Neural crest cell (in vitro differentiated cells): ENCODE measurements at regions not wholly inside any gene's neighbourhood (a gene's known extent, or its start where the extent isn't known, plus 50 kb on each side); places are given as distances from the start of the nearest gene placed in this dataset.

Experiments used
- DNase-seq: peaks from one replicate; pipeline ENCODE4 v3.0.0; 2021; ENCODE audit warnings: low read depth, mixed read lengths, low spot score
- H3K27ac Mint-ChIP-seq: one replicate; pipeline ENCODE4 v1.8.0; 2021; ENCODE audit warnings: mild to moderate bottlenecking, mixed read lengths; ENCODE audit not compliant: unreplicated experiment
- H3K27me3 Mint-ChIP-seq: 2 replicates; pipeline ENCODE4 v1.8.0; 2021; ENCODE audit warnings: low read depth, mild to moderate bottlenecking, mixed read lengths
- H3K36me3 Mint-ChIP-seq: 2 replicates; pipeline ENCODE4 v1.8.0; 2021; ENCODE audit warnings: low read depth, mild to moderate bottlenecking, mixed read lengths
- H3K4me1 Mint-ChIP-seq: 2 replicates; pipeline ENCODE4 v1.8.0; 2021; ENCODE audit warnings: mixed read lengths
- H3K4me3 Mint-ChIP-seq: one replicate; pipeline ENCODE4 v1.8.0; 2021; ENCODE audit warnings: mild to moderate bottlenecking, mixed read lengths
- H3K9me3 Mint-ChIP-seq: 2 replicates; pipeline ENCODE4 v1.8.0; 2021; ENCODE audit warnings: mixed read lengths
- CTCF ChIP-seq: fragments of 200-600 bp; sonication (generic); conservative IDR thresholded peaks from 2 replicates; pipeline ENCODE4 v1.5.0; 2021; ENCODE audit warnings: antibody characterized with exemption, mild to moderate bottlenecking

- Mint-ChIP-seq H3K4me1 (peaks cover 7% of the 10 kb centered on the region), H3K9me3 (peaks cover 3% of the 10 kb centered on the region), H3K27me3 (peaks cover 18% of the 10 kb centered on the region), H3K27ac (peak overlapping the region; percentile 8), H3K4me3 (no peak overlapping the region), H3K36me3 (no peaks in the 10 kb centered on the region)
- TF ChIP-seq CTCF: no peak
- no peak for DNase-seq
These were observed 131.9 kb upstream of the STMND1 start for GRCh38 chr6:16969699-16970655.

DNA sequence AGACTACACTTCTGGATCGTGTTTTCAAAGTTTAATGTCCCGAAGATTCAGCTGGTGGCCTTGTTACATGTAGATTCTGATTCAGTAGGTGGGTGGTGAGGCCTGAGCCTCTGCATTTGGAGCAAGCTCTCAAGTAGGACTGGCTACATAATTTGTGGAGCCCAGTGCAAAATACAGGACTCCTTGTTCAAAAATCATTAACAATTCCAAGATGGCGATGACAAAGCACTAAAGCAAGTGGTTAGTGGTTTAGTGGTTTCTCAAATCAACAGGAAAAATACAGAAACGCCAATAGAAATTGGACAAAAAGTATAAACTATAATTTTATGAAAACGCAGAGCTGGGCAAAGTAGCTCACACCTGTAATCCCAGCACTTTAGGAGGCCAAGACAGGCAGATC, 133.7 kb upstream of the STMND1 start:
- no peaks in the 10 kb centered on the region for H3K36me3 Mint-ChIP-seq

DNA sequence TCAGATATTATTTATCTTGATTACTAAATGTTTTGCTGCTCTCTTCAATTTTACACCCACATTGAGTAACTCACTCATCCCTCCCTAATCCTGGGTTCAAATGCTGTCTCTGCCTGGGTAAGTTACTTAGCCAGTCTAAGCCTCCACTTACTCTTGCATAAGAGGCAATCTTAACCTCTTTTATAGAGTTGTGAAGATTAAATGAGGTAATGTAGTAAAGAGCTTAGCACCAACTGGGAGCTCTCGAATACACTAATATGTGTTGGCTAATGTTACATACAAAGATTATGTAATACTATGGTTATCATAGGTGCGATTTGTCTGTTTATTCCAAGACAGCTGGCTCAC, 134.4 kb upstream of the STMND1 start:
- peaks cover 12% of the 10 kb centered on the region for H3K4me1 Mint-ChIP-seq
- H3K36me3 Mint-ChIP-seq: no peaks in the 10 kb centered on the region
- no peak for TF ChIP-seq CTCF
- no peak for DNase-seq
- H3K27me3 Mint-ChIP-seq: peaks cover 10% of the 10 kb centered on the region
- no peaks in the 10 kb centered on the region for H3K9me3 Mint-ChIP-seq
- no peak overlapping the region for H3K4me3 Mint-ChIP-seq
- H3K27ac Mint-ChIP-seq: no peak overlapping the region

More for the DNA sequence above, 133.7 kb upstream of the STMND1 start:
- H3K4me3 Mint-ChIP-seq: no peak overlapping the region
- no peaks in the 10 kb centered on the region for H3K9me3 Mint-ChIP-seq
- H3K4me1 Mint-ChIP-seq: peaks cover 12% of the 10 kb centered on the region
- peaks cover 10% of the 10 kb centered on the region for H3K27me3 Mint-ChIP-seq
- DNase-seq: no peak
- TF ChIP-seq CTCF: no peak
- no peak overlapping the region for H3K27ac Mint-ChIP-seq

DNA sequence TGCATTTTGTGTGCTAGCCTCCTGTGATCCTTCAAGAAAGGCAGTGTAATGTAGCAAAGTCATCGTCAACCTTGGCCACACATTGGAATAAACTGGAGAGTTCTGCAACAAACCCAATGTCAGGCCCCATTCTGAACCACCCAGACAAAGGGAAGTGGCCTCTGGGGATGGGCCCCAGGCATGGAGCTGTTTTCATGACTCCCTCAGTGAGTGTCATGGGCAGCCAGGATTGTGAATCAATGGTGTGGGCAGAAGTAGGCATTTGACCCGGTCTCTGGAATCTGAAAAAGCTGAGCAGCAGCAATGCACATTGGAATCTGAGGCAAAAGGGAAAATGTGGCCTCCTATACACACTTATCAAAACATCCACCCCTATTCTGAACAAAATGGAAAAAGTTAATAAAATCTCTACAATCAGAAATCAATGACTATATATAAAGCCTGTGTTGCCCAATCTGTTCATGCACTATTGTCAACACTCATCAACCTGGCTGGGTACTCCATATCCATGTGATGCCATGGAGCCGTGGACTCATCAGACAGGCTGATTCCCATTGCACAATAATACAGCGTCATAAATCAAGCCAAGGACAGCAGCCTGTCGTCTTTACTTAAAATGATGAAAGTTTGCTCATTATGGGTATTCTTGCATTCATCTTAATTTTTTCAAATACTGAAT, 134.9 kb upstream of the STMND1 start:
- Mint-ChIP-seq H3K9me3 (no peaks in the 10 kb centered on the region), H3K27me3 (peaks cover 13% of the 10 kb centered on the region), H3K36me3 (no peaks in the 10 kb centered on the region), H3K4me1 (peaks cover 12% of the 10 kb centered on the region), H3K27ac (no peak overlapping the region), H3K4me3 (no peak overlapping the region)
- no peak for DNase-seq
- no peak for TF ChIP-seq CTCF

DNA sequence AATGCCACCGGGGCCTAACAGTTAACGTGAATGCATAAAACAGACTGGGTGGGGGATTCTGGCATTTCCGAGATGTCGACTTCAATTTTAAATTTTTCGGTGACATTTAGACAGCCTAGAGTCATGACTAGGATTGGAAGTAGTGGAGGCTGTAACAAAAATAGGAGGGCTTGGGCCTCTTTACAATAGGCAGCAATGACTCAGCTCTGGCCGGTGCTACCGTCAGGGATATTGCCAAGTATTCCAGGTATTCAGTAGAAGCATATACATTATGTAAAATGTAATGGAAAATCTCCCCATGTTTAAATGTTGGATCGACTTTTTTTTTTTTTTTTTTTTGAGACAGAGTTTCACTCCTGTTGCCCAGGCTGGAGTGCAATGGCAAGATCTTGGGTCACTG, 136.2 kb upstream of the STMND1 start:
- no peaks in the 10 kb centered on the region for H3K36me3 Mint-ChIP-seq
- H3K27me3 Mint-ChIP-seq: peaks cover 9% of the 10 kb centered on the region
- DNase-seq: no peak
- H3K27ac Mint-ChIP-seq: no peak overlapping the region
- H3K4me1 Mint-ChIP-seq: peaks cover 12% of the 10 kb centered on the region
- H3K4me3 Mint-ChIP-seq: no peak overlapping the region
- H3K9me3 Mint-ChIP-seq: no peaks in the 10 kb centered on the region
- no peak for TF ChIP-seq CTCF
